CD4-positive, alpha-beta T cell treated with Interleukin-10 for 1 hour (primary cell): ENCODE measurements at regions not wholly inside any gene's neighbourhood (a gene's known extent, or its start where the extent isn't known, plus 50 kb on each side); places are given as distances from the start of the nearest gene placed in this dataset.
A peak's percentile ranks its signal among the peaks of the same experiment; 100 is the strongest.

Experiments used
- DNase-seq: peaks from one replicate; pipeline ENCODE4 v3.0.0-alpha.2; 2020

DNA sequence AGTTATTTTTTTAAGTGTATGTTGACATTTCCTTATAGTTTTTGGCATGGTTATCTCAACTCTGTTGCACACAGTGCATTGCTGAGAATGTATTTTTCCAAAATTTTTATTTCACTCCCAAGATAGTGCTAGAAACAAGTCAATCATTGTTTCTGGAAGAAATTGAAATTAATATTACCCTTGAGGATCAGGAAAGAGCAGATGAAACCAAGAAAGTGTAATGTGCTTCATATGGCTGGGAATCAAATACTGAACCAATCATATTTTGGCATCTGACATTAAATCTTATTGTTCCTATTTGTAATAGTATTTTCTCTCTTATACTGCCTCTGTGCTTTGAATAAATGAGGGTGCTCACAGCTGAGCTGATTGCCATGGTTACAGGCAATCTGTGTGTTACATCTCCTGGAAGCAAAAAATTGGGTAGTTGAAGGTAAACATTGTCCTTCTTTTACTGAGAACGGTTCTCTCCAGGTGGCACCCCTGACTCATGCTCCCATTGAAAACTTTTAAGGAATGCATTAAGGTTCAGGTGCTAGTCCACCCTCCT lies 358.2 kb upstream of the NR3C2 start:
- DNase-seq, result no peak

DNA sequence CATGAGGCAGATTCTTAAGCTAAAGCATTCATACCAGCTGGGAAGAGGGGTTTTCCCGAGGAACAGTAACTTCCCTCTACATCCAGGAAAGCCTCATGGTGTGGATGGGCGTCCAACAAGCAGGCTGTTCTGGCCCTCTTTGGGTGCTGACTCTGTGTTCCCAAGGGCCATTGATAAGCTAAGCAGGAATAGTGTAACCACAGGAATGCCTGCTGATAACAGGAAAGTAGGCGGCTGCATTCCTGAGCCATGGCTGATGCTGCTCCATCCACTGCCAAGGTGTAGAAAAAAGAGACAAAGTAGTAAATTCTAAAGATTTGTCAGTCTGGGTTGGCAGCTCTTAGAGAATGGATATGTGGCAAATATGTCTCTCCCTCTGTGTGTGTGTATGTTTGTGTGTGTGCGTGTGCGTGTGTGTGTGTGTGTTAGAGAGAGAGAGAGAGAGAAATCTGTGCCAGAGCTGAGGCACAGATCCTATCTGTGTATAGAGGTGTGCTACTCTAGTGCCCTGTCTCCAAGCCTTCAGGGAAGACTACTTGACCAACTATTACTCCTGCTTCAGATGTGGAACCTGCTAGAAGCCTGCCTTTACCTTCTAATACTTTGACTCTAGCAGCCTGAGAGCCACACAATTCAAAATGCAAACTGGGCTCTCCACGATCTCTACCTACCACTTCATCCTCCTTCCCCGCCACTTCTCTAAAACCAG lies 353.1 kb upstream of the NR3C2 start:
- no peak for DNase-seq

GRCh38 chr4:148793221-148793620 lies 351.0 kb upstream of the NR3C2 start:
- DNase-seq, result no peak

- no peak for DNase-seq
Measured at GRCh38 chr4:148790691-148791090, 348.5 kb upstream of the NR3C2 start.

DNA sequence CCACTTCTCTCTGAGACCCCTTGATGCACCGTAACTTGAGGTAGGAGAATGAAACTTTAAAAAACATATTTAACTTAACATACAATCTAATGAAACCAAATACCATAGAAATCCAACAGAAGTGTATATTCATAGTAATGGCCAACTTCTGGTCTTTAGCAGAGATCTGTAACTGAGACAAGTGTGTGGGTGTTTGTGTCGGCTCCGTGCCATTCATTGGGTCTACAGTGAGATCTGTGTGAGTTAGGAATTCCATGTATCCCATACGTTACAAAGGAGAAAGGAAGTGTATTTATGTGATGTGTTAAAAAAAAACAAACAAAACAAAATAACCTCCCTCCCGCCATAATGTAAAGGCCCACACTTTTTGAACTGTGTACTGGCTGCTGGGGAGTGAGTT lies 348.0 kb upstream of the NR3C2 start:
- DNase-seq, result no peak

DNA sequence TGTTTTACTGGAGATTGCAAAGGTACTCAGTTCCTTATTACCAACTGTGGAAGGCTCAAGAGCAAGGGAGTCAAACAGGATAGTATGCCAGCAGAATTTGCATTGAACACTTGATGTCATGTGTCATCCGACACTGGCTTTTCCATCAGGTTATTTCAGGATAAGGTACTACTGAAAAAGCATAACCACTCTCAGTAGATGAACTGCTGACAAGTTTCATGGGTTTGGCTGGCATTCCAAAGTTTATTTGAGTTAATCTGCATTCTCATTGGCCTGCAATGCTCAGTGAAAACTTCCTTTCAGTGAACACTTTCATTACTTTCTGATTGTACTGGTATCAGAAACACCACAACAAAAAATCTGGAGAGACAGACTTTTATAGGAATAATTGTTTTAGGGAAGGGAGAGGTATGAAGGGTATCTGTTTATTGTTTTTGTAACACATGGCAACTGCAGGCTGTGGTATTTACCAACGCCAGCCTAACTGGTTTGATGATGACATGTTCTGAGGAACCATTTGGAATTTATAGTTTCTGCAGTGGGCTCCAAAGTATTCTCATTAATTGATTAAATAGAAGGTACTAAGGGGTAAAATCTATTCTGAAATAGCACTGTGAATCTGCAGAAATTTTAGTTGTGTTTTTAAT lies 345.7 kb upstream of the NR3C2 start:
- DNase-seq, result no peak

GRCh38 chr4:148787285-148787684 lies 345.1 kb upstream of the NR3C2 start:
- no peak for DNase-seq

DNA sequence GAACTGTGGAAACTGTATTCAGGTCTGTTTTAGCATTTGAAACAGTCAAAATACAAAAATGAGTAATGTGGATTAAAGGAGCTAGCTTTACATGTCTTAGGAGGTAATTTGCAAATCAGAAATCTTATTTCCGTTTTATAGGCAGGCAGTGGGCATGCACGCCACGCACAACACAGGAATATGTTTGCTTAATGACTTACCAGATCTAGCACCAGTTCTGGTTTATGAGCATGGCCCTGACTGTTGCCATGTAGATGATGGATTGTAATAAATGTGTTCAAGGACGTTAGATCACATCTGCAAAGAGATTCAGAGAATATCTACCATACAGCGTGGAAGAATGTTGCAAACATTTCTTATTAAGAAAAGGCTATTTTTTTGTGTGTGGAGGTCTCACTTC lies 344.5 kb upstream of the NR3C2 start:
- DNase-seq, result no peak

DNA sequence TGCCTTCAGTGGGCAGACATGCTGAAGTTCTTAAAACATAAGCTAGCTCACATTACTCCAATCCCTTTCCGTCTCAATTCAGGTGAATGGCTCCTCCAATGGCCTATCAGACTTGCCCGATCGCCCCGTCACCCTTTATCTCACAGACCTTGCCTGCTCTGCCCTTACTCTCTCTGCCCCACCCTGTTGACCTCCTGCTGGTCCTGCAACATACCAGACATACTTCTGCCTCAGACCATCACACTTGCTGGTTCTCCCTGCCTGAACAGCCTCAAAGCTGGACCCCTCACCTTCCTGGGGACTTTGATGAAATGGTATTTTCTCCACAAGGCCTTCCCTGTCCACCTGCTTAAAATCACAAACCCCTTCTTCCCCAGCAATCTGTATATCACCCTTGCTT lies 340.1 kb upstream of the NR3C2 start:
- DNase-seq, result no peak

DNA sequence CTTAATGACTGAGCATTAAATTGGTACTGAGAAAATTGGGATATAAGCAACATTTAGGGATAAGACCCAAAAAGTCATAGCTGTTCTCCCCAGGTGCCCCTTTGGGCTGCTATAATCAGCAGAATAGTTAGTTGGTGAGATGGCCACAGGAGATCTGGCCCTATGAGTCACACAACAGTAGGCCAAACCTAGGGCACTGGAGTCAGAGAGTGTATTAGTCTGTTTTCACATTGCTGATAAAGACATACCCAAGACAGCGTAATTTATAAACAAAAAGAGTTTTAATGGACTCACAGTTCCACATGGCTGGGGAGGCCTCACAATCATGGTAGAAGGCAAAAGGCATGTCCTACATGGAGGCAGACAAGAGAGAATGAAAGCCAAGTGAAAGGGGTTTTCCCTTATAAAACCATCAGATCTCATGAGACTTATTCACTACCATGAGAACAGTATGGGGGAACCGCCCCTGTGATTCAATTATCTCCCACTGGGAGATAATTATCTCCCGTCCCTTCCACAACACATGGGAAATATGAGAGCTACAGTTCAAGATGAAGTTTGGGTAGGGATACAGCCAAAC lies 338.3 kb upstream of the NR3C2 start:
- no peak for DNase-seq

DNA sequence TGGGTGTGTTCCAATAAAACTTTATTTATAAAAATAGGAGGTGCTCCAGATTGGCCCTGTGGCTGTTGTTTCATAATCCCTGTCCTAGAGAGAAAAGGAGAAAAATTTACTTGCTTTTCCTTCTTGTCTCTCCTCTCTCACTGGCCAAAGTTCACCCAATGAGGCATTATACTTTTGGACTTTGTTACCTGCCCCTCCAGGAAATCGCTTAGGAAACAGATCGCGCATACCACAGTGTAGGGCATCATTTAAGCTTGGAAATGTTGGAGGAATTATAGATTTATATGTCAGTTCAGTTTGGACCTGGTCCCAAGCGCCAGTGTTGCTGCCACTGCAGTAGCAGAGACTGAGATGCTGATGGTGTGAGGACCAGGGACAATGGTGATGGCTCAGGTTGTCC lies 337.6 kb upstream of the NR3C2 start:
- no peak for DNase-seq

DNA sequence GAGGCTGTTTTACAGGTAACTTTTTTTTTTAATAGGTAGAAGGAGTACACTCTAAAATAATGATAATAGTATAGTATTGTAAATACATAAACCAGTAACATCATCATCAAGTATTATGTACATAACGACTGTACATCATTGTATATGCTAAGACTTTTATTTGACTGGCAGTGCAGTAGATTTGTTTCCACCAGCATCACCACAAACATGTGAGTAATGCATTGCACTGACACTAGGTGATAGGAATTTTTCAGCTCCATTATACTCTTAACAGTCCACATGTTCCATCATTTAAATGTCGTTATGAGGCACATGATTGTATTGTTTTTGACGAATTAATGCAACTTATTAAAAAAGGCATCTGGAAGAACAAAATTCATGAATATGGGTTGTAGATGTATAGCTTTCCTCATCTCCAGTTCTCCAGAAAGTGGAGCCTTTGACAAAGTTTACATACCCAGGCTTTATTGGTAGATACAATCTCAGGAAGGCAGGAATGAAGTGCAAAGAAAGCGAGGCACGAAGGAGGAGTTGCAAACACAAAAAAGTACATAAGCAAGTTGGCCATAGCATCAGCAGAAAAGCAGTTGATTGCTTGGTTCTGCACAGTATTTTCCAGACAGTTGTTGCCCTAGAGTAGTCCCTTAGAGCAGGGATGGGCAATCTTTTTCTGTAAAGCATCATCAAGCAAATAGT lies 336.9 kb upstream of the NR3C2 start:
- no peak for DNase-seq

DNA sequence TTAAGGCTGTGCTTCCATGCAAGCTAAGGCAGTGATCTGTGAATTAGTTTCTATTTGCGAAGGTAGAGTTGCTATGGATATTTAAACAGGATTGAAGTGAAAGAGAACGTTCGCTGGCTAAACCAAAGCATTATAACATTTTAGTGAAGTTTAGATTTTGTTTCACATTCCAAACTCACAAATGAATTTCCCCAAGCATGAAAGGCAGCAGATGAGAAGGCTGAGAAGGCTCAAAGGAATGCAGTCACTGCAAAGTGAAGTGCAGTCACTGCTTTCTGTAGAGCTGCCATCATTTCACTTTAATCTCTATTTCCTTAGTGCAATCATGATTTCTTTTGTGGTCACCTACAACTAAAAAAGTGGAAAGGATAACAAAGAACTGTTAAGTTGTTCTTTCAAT lies 334.7 kb upstream of the NR3C2 start:
- DNase-seq, result no peak

- no peak for DNase-seq
Measured at GRCh38 chr4:148774134-148774533, 331.9 kb upstream of the NR3C2 start.

GRCh38 chr4:148773313-148773712 lies 331.1 kb upstream of the NR3C2 start:
- no peak for DNase-seq

- no peak for DNase-seq
Measured at GRCh38 chr4:148770848-148771247, 328.6 kb upstream of the NR3C2 start.

DNA sequence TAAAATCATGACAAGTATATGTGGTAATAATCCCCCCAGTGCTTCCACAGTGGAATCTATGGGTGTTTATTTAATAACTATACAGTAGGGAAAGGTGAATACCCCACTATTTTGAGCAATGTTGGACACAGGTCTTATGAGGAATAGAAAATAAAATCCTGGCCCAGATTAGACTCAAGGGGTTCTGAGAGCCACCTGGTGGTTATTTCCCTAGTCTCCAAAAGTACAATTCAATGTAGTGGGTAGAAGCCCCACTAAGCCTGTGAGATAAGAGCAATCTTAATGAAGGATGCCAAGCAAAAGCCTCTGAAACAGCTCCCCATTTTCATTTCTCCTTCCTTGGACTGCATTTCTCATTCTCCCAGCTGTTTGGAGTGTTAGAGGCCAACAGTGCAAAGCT lies 328.2 kb upstream of the NR3C2 start:
- peak; percentile 7 for DNase-seq

DNA sequence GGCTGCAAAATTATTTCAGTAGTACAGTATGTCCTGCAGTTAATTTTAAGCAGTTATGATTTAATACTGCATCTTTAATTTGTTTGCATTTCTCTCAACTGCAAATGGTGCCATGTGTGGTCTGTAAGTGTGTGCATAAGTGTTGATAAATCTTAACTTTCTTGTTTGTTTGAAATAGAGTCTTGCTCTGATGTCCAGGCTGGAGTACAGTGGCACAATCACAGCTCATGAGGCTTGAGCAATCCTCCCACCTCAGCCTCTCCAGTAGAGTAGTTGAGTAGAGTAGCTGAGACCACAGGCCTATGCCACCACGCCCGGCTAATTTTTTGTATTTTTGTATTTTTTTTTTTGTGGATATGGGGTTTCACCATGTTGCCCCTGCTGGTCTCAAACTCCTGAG lies 322.5 kb upstream of the NR3C2 start:
- DNase-seq, result no peak

DNA sequence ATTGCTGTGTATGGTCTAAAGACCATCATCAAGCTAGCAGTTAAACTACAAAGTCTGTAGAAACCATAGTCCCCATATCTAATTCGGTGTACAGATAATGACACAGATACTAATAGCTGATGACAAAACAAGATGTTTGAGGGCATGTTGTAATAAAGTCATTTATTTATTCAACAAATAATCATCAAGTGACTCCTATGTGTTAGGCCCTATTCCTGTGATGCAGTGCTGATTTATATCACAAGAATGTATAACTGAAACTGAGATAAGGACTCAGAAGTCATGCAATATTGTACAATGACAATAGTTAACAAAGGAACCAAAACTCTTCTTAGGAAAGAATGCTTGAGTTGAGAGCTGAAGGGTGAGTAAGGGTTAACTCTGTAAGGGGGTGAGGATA lies 315.0 kb upstream of the NR3C2 start:
- DNase-seq, result no peak

DNA sequence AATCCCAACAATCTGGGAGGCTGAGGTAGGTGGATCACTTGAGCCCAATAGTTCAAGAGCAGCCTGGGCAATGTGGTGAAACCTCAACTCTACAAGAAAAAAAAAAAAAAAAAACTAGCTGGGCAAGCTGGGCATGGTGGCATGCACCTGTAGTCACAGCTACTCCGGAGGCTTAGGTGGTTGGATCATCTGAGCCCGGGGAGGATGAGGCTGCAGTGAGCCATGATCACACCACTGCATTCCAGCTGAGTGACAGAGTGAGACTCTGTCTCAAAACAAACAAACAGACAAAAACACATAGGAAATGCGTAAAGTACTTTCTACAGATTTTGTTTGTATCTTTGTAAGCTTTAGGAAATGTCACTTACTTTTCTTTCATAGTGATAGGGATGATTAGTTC lies 307.2 kb upstream of the NR3C2 start:
- no peak for DNase-seq

- DNase-seq, result no peak
Measured at GRCh38 chr4:148747721-148748268, 305.6 kb upstream of the NR3C2 start.

GRCh38 chr4:148740701-148741100 lies 298.5 kb upstream of the NR3C2 start:
- DNase-seq, result no peak

DNA sequence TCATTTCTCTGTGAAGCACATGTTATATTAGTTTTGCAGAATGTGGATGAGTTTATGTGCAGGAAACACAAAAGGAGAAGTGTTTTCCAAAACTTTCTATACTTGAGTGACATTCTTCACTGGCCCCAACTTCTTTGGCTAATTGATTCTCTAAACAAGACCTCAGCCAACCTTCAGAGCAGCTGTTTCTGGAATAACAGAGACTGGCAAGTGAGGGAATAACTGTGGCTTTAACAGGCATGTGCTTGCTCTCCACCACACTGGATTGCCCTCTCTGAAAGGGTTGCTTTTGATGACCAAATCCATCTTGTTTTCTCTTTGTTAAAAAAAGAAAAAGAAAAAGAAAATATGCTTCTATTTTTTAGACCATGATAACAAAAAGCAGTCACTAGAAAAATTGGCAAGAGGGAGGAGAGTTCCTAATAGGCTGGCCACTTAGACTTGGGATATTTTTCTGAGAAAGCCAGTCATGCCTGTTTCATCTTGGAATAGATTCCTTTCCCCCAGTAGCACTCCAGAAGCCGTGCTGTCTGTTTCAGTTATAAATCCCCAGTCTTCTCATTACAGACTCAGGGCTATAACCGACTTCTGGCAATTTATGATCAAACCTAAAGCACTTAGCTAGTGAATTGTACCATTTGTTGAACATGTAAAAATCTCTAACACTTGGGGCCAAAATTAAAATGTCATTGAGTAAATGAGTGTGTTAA lies 295.0 kb upstream of the NR3C2 start:
- DNase-seq, result no peak
